8988T (cell line): ENCODE measurements at regions not wholly inside any gene's neighbourhood (a gene's known extent, or its start where the extent isn't known, plus 50 kb on each side); places are given as distances from the start of the nearest gene placed in this dataset.

Experiments used
- DNase-seq: peaks from one replicate; pipeline ENCODE4 v3.0.0; 2011

GRCh38 chr2:173741759-173742158, 223.4 kb downstream of the SP3 start:
- no peak for DNase-seq

- no peak for DNase-seq
Observed at GRCh38 chr2:173747035-173747434, 218.1 kb downstream of the SP3 start.

- DNase-seq, result no peak
Observed at GRCh38 chr2:173749315-173749714, 215.9 kb downstream of the SP3 start.

GRCh38 chr2:173750353-173750801, 214.8 kb downstream of the SP3 start:
- no peak for DNase-seq

- no peak for DNase-seq
Observed at GRCh38 chr2:173750831-173751230, 214.3 kb downstream of the SP3 start.

- no peak for DNase-seq
Observed at GRCh38 chr2:173751245-173751975, 213.8 kb downstream of the SP3 start.

- no peak for DNase-seq
Observed at GRCh38 chr2:173752152-173752551, 213.0 kb downstream of the SP3 start.

- DNase-seq, result no peak
Observed at GRCh38 chr2:173753441-173753840, 211.7 kb downstream of the SP3 start.

- no peak for DNase-seq
Observed at GRCh38 chr2:173754165-173754564, 211.0 kb downstream of the SP3 start.

GRCh38 chr2:173754837-173755236, 210.3 kb downstream of the SP3 start:
- no peak for DNase-seq

GRCh38 chr2:173755798-173756197, 209.4 kb downstream of the SP3 start:
- no peak for DNase-seq

- no peak for DNase-seq
Observed at GRCh38 chr2:173759959-173760358, 205.2 kb downstream of the SP3 start.

GRCh38 chr2:173760553-173760952, 204.6 kb downstream of the SP3 start:
- DNase-seq, result no peak

- no peak for DNase-seq
Observed at GRCh38 chr2:173761603-173762119, 203.5 kb downstream of the SP3 start.

- DNase-seq, result no peak
Observed at GRCh38 chr2:173762221-173762620, 203.0 kb downstream of the SP3 start.

GRCh38 chr2:173762864-173763263, 202.3 kb downstream of the SP3 start:
- DNase-seq, result no peak

- no peak for DNase-seq
Observed at GRCh38 chr2:173763641-173764040, 201.5 kb downstream of the SP3 start.

- DNase-seq, result no peak
Observed at GRCh38 chr2:173764094-173764493, 201.1 kb downstream of the SP3 start.

- DNase-seq, result no peak
Observed at GRCh38 chr2:173766537-173767289, 198.5 kb downstream of the SP3 start.

GRCh38 chr2:173770947-173771678, 194.1 kb downstream of the SP3 start:
- DNase-seq, result no peak

GRCh38 chr2:173772205-173772604, 193.0 kb downstream of the SP3 start:
- no peak for DNase-seq

GRCh38 chr2:173773076-173773475, 192.1 kb downstream of the SP3 start:
- DNase-seq, result no peak

GRCh38 chr2:173775440-173775839, 189.7 kb downstream of the SP3 start:
- no peak for DNase-seq
